Nucleus accumbens (tissue), 56 donors: ENCODE measurements at regions not wholly inside any gene's neighbourhood (a gene's known extent, or its start where the extent isn't known, plus 50 kb on each side); places are given as distances from the start of the nearest gene placed in this dataset.

ENCODE experiments used
- DNase-seq, 56 donors: peaks; one replicate each; lab custom pipeline; 2025; lab: John Stamatoyannopoulos, UW

DNA sequence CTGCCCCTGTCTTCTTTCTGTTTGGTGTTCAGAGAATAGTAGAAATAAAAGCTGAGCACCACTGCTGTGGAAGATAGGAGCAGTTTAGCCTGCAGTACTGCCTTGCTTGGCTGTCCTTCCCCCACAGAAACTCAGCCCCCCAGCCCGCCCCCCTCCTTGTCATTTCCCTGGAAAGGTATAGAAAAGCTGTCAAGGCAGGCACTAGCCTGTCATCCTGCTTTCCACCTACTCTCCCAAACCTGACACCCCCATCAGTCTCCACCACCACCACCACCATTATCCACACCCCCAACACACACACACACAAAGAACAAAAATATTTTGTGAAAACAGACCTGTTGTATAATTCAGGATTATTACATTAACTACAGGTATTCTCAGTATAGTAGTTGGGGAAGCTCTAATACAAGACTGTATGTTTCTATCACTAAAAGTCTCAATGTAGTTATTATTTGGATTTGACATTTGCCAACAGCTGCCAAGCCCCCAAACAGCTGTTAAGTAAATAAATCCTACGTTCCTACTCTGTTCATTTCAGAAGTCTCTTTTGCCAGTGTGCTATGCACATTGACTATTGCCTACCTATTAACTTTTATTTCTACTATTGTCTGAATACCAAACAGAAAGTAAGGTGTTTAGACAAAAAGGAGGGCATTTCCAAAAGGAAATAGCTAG lies 128.8 kb downstream of the CYB561 start:
- peak in 9 of 56 donors; percentile 5 to 23 (median 8) for DNase-seq

DNA sequence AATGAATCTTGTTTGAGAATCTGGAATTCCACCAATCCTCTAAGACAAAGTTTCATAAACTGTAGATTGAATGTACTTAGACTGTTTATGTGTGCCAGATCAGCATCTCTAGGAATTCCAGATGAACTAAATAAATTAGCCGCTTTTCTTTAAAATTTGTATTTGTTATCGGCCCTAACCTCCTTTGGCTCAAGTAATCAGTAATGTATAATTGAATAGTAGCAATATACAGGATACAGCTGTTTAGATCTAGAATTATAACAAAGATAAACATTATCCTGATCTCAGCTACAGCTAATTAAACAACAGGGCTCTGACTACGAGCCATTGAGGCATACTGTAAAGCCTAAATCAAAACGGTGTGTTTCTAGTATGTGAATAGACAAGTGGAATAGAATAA lies 120.3 kb downstream of the CYB561 start:
- no peak for DNase-seq

DNA sequence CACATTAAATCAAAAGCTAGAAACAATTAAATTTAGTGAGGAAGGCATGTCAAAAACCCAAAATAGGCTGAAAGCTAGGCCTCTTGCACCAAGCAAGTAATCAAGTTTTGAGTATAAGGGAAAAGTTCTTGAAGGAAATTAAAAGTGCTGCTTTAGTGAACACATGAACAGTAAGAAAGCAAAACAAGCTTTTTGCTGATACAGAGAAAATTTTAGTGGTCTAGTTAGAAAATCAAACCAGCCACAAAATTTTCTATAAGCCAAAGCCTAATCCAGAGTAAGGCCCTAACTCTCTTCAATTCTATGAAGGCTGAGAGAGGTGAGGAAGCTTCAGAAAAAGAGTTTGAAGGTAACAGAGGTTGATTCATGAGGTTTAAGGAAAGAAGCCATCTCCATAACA lies 116.2 kb downstream of the CYB561 start:
- DNase-seq: no peak

DNA sequence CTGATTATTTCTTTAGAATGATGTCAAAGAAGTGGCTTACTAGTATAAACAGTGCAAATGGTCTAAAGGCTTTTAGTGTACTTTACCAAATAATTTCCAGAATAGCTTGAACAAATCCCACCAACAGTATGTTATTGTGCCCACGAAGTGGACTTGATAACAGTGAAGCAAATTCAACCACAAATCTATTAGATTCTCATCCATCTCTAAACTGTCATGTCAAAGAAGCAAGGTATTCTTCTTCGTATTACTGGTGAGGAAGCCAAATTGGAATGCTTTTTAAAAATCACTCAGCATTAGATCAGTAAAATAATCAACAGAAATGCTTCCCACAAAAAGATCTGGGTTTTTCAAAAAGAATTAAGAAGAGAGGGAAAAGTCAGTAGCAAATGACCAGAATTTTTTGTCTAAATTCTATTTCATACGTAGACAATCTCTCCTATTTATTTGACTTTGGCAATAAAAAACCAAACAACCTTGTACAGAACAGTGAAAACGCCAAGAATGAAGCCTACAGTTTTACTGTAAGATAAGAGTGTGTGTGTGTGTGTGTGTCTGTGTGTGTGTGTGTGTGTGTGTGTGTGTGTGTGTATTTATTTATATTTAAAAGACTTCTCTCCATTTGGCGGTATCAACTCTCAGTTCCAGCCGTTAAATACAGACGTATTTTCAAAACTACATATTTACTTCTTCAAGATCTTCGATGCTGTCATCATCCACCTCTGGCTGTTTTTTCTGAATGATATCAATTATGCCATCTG lies 114.6 kb downstream of the CYB561 start:
- no peak for DNase-seq

DNA sequence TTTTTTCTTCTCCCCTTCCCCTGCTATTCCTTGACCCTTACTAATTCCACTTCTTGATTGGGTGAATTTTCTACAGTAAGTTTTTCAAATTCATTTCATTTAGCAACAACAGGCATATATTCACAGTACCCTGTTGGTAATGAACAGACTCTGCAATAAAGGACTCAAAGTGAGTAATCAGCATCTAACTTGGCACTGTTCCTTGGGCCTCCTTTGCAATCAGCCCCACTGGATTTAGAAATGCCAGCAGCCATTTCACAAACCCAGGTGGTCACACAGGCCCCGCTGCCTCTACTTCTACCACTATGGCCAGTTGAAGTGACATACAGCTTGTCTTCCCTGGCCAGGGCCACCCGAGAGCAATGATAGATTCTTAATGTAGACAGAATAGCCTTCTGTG lies 113.8 kb downstream of the CYB561 start:
- no peak for DNase-seq

DNA sequence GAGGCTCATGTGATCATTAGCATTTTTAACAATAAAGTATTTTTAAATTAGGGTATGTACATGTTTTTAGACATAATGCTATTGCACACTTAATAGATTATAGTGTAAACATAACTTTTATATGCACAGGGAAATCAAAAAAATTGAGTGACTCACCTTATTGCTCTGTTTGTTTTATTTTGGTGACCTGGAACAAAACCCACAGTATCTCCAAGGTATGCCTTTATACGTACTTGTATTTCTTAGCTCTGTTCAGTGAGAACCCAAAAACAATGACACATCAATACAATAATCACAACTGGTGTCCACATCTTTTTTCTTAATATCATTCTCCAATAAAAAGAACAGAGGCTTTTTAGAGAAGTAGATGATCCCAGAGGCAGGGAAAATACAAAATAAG lies 112.2 kb downstream of the CYB561 start:
- no peak for DNase-seq

DNA sequence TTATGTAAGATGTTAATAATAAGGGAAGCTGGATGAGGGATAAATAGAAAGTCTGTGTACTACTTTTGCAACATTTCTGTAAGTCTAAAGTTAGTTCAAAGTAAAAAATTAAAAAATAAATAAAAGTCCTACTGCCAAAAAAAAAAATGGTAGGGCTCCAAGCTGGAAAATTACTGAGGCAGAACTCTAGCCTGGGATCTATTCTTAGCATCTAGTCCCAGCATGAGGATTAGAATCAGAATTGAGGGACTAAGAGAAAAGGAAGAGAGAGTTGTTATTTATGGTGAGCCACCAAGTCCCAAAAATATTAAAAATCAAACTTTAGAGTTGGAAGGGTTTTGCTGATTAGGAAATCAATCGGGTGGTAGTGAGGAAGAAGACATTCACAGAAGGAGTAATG lies 110.3 kb downstream of the CYB561 start:
- DNase-seq: no peak

DNA sequence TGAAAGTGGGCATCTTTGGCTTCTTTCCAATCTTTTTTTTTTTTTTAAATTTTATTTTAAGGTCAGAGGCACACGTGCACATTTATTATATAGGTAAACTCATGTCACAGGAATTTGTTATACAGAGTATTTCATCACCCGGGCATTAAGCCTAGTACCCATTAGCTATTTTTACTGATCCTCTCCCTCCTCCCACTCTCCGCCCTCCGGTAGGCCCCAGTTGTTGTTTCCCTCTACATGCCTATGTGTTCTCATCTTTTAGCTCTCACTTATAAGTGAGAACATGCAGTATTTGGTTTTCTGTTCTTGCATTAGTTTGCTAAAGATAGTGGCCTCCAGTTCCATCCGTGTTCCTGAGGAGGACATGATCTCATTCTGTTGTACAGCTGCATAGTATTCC lies 108.5 kb downstream of the CYB561 start:
- no peak for DNase-seq

DNA sequence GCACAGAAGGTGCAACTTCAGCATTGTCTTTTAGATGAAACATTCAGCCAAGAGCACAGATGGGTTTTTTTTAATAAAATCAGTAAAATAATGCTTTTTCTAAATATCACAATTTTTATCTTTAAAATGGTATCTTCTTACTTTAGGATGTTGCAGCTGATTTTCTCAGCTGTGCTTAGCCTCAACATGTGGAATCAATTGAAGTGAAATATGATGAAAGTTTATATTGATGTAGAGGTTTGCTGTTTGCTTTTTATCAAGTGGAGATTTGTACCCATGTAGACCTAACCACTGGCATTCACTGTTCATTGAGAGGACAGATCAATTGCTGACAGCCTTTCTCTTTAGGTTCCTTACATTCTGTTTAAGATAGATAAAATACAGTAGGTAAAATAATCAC lies 107.8 kb downstream of the CYB561 start:
- DNase-seq: no peak

DNA sequence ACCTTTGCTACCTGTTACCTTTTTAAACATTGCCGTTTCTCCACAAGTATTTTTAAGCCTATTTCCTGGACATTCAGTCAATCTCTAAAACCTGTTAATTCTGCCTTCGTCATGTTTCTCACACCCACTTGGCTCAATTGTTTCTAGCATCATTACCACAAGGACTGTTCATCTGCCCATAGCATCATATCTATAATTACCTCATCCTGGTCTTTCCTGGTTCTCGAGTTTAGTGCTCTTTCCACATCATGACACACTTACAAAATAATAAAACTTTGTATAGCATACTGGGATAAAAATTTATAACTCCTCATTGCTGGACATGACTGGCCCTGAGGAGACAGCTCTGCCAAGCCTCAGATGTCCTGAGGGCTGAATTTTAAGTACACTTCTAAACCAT lies 104.8 kb downstream of the CYB561 start:
- DNase-seq: no peak

DNA sequence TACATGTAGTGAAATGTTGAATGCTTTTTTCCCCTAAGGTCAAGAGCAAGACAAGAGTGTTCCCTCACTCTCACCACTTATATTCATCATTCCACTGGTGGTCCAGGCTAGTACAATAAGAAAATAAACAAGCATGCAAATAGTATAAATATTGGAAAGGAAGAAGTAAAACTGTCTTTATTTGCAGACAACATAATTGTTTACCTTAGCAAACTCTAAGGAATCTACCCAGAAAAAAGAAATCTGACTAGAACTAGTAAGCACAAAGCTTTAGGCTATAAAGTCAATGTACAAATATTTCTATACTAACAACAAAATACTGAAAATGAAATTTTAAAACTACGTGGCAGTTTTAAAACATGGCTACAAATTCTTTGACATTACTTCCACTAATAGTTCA lies 101.7 kb downstream of the CYB561 start:
- DNase-seq: no peak

DNA sequence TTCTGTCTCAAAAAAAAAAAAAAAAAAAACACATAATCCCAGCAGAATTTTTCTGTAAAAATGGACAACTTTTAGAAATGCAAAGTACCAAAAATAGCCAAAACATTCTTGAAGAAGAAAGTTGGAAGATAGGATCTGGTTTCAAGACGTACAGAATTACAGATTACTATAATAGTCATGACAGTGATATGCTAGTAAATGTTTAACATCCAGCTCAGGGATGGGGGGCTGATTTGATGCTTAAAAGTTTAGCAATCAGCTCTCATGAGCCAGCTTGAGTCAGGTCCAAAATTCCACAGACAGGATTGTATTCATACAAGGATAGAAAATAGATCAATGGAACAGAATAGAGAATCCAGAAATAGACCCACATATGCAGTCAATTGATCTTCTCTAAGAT lies 100.5 kb downstream of the CYB561 start:
- no peak for DNase-seq

DNA sequence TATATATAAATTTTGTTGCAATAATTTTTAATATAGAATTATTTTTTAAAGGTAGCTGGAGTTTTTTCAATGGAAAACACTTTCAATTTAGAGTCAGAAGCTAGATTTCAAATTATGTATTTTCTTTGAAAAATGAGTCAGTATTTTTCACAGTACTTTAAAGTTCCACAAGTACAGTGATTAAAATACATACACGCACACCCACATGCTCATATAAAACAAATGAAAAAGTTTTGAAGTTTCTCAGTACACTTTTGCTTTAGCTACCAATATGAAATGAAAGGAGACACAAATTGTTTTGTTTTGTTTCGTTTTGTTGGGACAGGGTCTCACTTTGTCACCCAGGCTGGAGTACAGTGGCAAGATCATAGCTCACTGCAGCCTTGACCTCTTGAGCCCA lies 98.6 kb downstream of the CYB561 start:
- DNase-seq: no peak

DNA sequence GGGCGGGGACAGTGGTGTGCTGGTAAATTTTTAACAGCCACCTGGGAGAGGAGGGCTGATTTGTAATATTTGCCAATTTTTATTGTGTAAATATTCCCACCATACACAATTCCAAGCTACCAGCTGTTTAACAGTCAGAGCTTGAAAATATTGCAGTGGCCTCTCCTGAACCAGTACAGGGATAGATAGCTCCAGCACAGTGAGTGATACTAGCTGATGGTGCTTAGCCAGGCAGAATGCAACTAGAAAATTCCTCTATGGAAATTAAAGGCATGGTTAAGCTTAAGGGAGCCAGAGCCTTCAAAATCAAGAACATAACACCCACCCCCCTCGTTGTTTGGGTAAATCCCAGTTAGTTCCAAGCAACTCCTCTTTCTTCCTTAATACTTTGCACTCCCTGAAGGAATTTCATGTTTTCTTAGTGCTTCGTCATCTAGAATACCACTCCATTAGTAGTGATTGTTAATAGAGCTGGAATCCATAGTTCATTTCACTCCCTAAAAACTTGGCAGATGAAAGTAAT lies 96.6 kb downstream of the CYB561 start:
- no peak for DNase-seq

DNA sequence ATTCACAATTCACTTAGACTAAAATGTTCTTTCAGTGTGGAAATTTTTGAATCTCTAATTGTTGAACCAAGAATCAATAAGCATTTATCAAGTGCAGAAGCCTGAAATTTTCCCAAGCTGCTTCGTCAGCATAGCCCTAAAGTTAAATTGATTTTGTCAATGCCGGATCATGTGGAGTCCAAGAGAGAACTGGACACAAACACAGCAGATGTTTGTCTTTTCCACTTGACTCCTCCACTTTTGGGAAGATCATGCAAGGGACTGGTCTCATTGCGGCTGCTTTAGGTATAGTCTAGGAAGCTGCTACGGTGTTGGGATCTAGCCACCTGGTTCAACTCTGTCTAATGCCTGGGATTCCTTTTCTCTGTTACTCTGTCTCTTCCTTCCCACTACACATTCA lies 95.7 kb downstream of the CYB561 start:
- no peak for DNase-seq

DNA sequence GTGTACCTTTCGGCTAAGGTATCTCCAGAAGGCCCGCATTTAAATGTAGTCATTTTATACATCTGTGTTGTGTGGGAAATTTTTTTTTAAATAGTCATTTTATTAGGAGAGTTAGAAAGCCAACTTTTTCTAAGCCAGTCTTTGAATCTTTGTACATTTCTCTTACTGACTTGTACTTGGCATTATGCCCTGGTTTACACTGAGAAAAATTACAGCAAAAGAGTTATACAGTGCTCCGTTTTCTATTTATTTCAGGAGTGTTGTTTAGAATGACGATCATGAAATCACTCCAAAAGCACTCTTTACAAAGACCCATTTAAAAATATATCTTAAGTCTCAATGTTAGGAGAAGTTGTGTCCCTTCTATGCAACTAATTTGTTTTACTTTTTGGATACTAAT lies 91.8 kb downstream of the CYB561 start:
- no peak for DNase-seq

DNA sequence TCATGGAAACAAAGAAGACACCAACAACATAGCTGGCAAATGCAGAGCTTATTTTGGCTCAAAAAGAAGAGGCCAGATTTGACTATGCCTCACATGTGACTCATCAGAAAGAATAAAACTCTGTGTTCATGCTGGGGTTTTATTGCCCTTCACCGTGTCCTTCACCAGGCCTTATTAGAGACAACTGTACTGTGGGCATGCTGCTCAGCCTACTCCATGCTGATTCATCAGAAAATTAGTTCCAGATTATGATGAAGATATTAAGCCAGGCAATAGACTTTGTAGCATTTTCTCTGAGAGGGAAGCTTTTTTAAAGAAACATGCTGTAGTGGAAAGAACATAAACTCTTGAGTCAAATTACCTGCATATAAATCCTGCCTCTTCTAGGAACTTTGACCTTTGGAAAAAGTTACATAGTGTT lies 89.8 kb downstream of the CYB561 start:
- peak in 1 of 56 donors; percentile 46 for DNase-seq

DNA sequence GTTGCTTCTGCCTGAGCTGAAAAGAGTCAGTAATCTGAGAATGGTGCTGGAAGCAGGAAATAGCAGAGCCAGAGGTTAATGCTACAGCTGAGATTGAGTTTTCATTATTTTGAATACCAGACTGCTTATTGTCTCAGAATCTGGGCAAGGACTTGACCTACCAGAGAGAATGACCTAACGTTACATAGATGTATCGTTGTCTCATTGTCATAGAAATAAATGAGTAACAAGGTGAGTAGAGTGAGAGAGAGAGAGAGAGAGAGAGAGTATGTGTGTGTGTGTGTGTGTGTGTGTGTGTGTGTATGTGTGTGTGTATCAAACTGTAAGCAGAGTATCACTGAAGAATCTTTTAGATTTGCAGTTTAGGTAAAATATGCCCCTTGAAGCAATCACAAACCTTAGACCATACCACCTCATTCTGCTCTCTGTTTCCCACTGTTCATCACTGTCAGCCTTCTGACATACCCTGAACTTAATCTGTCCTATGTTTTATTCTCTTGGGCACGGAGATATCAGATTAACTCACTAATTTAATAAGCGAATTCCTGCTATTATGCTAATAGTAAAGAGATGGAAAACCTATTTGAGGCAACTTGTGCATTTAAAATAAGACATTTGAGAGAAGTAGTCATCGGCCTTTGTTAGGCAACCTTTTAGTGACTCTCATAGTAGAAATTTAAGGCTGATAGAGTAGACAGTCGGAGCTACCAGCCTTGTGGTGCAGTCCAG lies 87.8 kb downstream of the CYB561 start:
- no peak for DNase-seq

DNA sequence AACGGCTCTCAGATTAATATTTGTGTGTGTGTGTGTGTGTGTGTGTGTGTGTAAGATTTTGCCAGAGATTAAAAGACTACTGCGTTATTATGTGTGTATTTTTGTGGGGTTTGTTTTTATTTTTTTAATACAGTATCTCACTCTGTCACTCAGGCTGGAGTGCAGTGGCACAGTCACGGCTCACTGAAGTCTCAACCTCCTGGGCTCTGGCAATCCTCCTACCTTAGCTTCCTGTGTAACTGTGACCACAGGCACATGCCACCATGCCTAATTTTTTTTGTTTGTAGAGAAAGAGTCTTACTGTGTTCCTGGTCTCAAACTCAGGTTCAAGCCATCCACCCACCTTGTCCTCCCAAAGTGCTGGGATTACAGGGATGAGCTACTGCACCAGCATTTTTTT lies 87.2 kb downstream of the CYB561 start:
- no peak for DNase-seq

DNA sequence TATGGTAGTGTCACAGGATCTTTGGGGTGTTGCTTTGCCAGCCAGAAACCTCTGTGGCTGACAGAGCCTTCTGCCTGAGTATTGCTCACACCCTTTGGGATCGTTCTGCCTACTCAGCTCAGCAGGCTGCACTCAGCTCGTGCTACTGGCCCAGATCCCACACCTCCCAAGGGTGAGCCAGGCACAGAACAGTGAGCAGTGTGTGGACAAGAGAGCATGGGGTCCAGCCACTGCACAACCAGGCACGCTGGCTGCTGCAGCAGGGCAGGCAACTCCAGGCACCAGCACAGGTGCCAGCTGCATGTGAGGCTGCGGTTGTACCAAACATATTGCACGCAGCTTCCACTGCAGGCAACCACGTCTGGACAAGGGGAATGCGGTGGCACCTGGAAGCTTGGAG lies 84.9 kb downstream of the CYB561 start:
- peak in 3 of 56 donors; percentile 4 to 18 (median 9) for DNase-seq

DNA sequence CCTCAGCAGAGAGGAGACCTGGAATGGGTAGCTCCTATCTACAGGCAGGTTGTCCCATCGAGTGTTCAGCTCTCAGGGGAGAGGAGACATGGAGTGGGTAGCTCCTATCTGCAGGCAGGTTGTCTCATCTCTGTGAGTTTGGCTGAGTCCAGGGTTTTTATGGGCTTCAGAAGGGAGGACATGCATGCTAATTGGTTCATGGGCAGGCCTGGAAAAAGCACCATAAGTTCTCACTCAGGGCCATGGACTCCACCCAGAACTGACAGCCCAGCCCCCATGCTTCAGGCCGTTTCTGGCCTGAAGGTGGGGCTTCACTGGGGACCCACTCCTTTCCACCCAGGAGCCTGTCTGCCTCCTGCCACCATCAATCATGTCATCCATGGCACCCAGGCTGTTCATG lies 84.0 kb downstream of the CYB561 start:
- DNase-seq: no peak
